ENCODE measurements at regions not wholly inside any gene's neighbourhood (a gene's known extent, or its start where the extent isn't known, plus 50 kb on each side); places are given as distances from the start of the nearest gene placed in this dataset.

GRCh38 chr19:27972291-27973040 is 1240.5 kb downstream of the UQCRFS1 start (continued):
- TF ChIP-seq FOXP4 (CRISPR knock-in tag; IDR thresholded peaks at IDR 0.05) (no peak), NFATC4 (CRISPR knock-in tag; IDR thresholded peaks at IDR 0.05) (no peak), PRDM15 (CRISPR knock-in tag; IDR thresholded peaks at IDR 0.05) (no peak)

GRCh38 chr19:27971869-27972268 is 1241.1 kb downstream of the UQCRFS1 start:
- DNase-seq (ENCODE audit: low spot score): no peak
- H3K27ac Mint-ChIP-seq: no peak overlapping the region
- TF ChIP-seq E2F4 (CRISPR knock-in tag; IDR thresholded peaks at IDR 0.05; ENCODE audit: borderline replicate concordance, low read depth) (no peak), ETV6 (CRISPR knock-in tag; IDR thresholded peaks at IDR 0.05) (no peak), ERG (CRISPR knock-in tag; IDR thresholded peaks at IDR 0.05) (no peak), HMGA2 (CRISPR knock-in tag; IDR thresholded peaks at IDR 0.05) (no peak), MLX (CRISPR knock-in tag; IDR thresholded peaks at IDR 0.05) (no peak), ZNF281 (CRISPR knock-in tag; IDR thresholded peaks at IDR 0.05) (no peak), ATF2 (CRISPR knock-in tag; IDR thresholded peaks at IDR 0.05; ENCODE audit: borderline replicate concordance, low read depth) (no peak), TEAD1 (CRISPR knock-in tag; IDR thresholded peaks at IDR 0.05) (no peak)
- CTCF ChIA-PET: interaction anchor here (1.0 to 7.9 kb wide), 5 partner anchors 17 to 354 kb away, joined by 3 to 80 read pairs (median 4); no protein-coding TSS in a partner anchor
- H3K4me3 Mint-ChIP-seq: no peak overlapping the region
- H3K9me3 Mint-ChIP-seq: no peaks in the 10 kb centered on the region
- H3K36me3 Mint-ChIP-seq: no peaks in the 10 kb centered on the region
- no peaks in the 10 kb centered on the region for H3K27me3 Mint-ChIP-seq (ENCODE audit: low read depth)
- ATAC-seq: no peak
- H3K4me1 Mint-ChIP-seq: peaks cover 4% of the 10 kb centered on the region; the same call in 1 of the 2 replicates
- POLR2A ChIA-PET: no interaction called here

All from WTC11 (cell line).